Trophoblast cell (in vitro differentiated cells and primary cell): ENCODE measurements at regions not wholly inside any gene's neighbourhood (a gene's known extent, or its start where the extent isn't known, plus 50 kb on each side); places are given as distances from the start of the nearest gene placed in this dataset.

Experiments
- DNase-seq, 2 donors: peaks; one replicate each; pipeline ENCODE4 v3.0.0-alpha.2; 2016
- H2AFZ ChIP-seq: 2 replicates; pipeline ENCODE4 v1.6.1; 2013; ENCODE audit warnings: low read length, moderate library complexity, mild to moderate bottlenecking; ENCODE audit not compliant: insufficient read depth, poor library complexity
- H2AK5ac ChIP-seq: 2 replicates; pipeline ENCODE4 v1.6.1; 2013; ENCODE audit warnings: mild to moderate bottlenecking, low read length
- H2BK120ac ChIP-seq: 2 replicates; pipeline ENCODE4 v1.6.1; 2013; ENCODE audit warnings: low read length, mild to moderate bottlenecking, moderate library complexity; ENCODE audit not compliant: insufficient read depth, poor library complexity
- H2BK12ac ChIP-seq: 2 replicates; pipeline ENCODE4 v1.6.1; 2013; ENCODE audit warnings: mild to moderate bottlenecking, low read length, moderate library complexity
- H2BK5ac ChIP-seq: 2 replicates; pipeline ENCODE4 v1.6.1; 2013; ENCODE audit warnings: low read length, low read depth, moderate library complexity, mild to moderate bottlenecking; ENCODE audit not compliant: poor library complexity
- H3K14ac ChIP-seq: 2 replicates; pipeline ENCODE4 v1.6.1; 2013; ENCODE audit warnings: mild to moderate bottlenecking, low read length
- H3K18ac ChIP-seq: 2 replicates; pipeline ENCODE4 v1.6.1; 2013; ENCODE audit warnings: mild to moderate bottlenecking, low read length
- H3K23ac ChIP-seq: 2 replicates; pipeline ENCODE4 v1.6.1; 2013; ENCODE audit warnings: low read length
- H3K27ac ChIP-seq: 2 replicates; pipeline ENCODE4 v1.5.1; 2013; ENCODE audit warnings: low read depth, mild to moderate bottlenecking, inconsistent platforms, low read length, moderate library complexity
- H3K27me3 ChIP-seq: 2 replicates; pipeline ENCODE4 v1.6.1; 2013; ENCODE audit warnings: inconsistent platforms, mild to moderate bottlenecking, low read length, moderate library complexity; ENCODE audit not compliant: insufficient read depth
- H3K36me3 ChIP-seq, 2 experiments: 1 replicate in 1 of 2; 2 replicates in 1 of 2; pipeline ENCODE4 v1.6.1; 2013; ENCODE audit warnings: low read length in 2 of 2, mild to moderate bottlenecking in 2 of 2, moderate library complexity in 1 of 2; ENCODE audit not compliant: insufficient read depth in 2 of 2, control insufficient read depth in 1 of 2
- H3K4ac ChIP-seq: 2 replicates; pipeline ENCODE4 v1.6.1; 2013; ENCODE audit warnings: low read depth, mild to moderate bottlenecking, low read length, moderate library complexity
- H3K4me1 ChIP-seq, 2 experiments: 1 replicate in 1 of 2; 2 replicates in 1 of 2; pipeline ENCODE4 v1.6.1; 2013; ENCODE audit warnings: low read length in 2 of 2, mild to moderate bottlenecking in 2 of 2, moderate library complexity in 1 of 2; ENCODE audit not compliant: insufficient read depth in 2 of 2, control insufficient read depth in 1 of 2
- H3K4me2 ChIP-seq: 2 replicates; pipeline ENCODE4 v1.6.1; 2013; ENCODE audit warnings: inconsistent platforms, mild to moderate bottlenecking, low read length, moderate library complexity
- H3K4me3 ChIP-seq: 2 replicates; pipeline ENCODE4 v1.5.1; 2013; ENCODE audit warnings: mild to moderate bottlenecking, low read depth, low read length, inconsistent platforms
- H3K79me1 ChIP-seq: one replicate; pipeline ENCODE4 v1.6.1; 2013; ENCODE audit warnings: low read length
- H3K79me2 ChIP-seq: 2 replicates; pipeline ENCODE4 v1.6.1; 2013; ENCODE audit warnings: low read length, mild to moderate bottlenecking; ENCODE audit not compliant: control insufficient read depth, insufficient read depth, poor library complexity
- H3K9ac ChIP-seq: 2 replicates; pipeline ENCODE4 v1.6.1; 2013; ENCODE audit warnings: mild to moderate bottlenecking, low read length
- H3K9me3 ChIP-seq: 2 replicates; pipeline ENCODE4 v1.6.1; 2013; ENCODE audit warnings: low read depth, mild to moderate bottlenecking, control low read depth, inconsistent platforms, low read length; ENCODE audit not compliant: insufficient read depth
- H4K12ac ChIP-seq: 2 replicates; pipeline ENCODE4 v1.6.1; 2013; ENCODE audit warnings: low read depth, mild to moderate bottlenecking, low read length, moderate library complexity
- H4K8ac ChIP-seq: 2 replicates; pipeline ENCODE4 v1.6.1; 2013; ENCODE audit warnings: low read depth, mild to moderate bottlenecking, low read length, moderate library complexity
- H4K91ac ChIP-seq: one replicate; pipeline ENCODE4 v1.6.1; 2013; ENCODE audit warnings: low read depth, mild to moderate bottlenecking, low read length, moderate library complexity
- WGBS: extraction: QIAGEN DNeasy Blood & Tissue Kit; methylation state at CpG from one replicate; pipeline ENCODE4 v1.1.7; 2013; ENCODE audit warnings: missing lambda C conversion rate; ENCODE audit not compliant: insufficient read length, insufficient coverage; ENCODE audit errors: extremely low coverage; 5-methylcytosine and 5-hydroxymethylcytosine counted together

DNA sequence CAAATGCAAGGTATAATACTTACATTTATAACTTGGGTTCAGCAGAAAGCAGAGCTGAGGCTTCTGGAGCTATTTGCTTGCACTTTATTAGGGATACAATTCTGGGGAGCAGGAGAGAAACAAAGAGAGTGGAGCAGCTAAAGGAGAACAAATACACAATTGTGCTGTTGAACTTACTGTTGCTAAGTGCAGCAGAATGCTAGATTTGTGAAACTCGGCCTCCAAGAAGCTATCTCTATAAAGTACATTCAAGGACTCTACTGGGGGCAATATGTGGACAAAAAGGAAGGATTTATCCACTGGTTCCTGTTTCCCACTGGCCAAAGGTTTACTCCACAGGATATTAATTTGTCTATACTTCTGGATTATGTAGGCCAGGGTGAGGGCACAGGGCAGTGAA lies 86.8 kb downstream of the PPP1R2C start:
- no peak overlapping the region for H3K4ac ChIP-seq
- no peak overlapping the region for H3K23ac ChIP-seq
- H4K8ac ChIP-seq, result no peak overlapping the region
- no peak overlapping the region for H2BK5ac ChIP-seq
- no peak overlapping the region for H3K14ac ChIP-seq
- H2AFZ ChIP-seq, result no peak overlapping the region
- H3K79me1 ChIP-seq, result no peaks in the 10 kb centered on the region
- WGBS, result no CpG with 5 or more reads among the region's 1 CpG
- no peak overlapping the region for H3K9ac ChIP-seq
- no peak overlapping the region for H4K12ac ChIP-seq
- H3K4me2 ChIP-seq, result no peak overlapping the region
- DNase-seq, result no peak
- H2AK5ac ChIP-seq, result no peak overlapping the region
- H2BK120ac ChIP-seq, result no peak overlapping the region
- no peak overlapping the region for H3K18ac ChIP-seq
- H3K36me3 ChIP-seq, result no peaks in the 10 kb centered on the region
- H3K4me3 ChIP-seq, result no peak overlapping the region
- H3K27me3 ChIP-seq, result no peaks in the 10 kb centered on the region
- H3K27ac ChIP-seq, result no peak overlapping the region
- H2BK12ac ChIP-seq, result no peak overlapping the region
- no peaks in the 10 kb centered on the region for H3K9me3 ChIP-seq
- H3K4me1 ChIP-seq, result no peaks in the 10 kb centered on the region
- H3K79me2 ChIP-seq, result no peaks in the 10 kb centered on the region
- no peak overlapping the region for H4K91ac ChIP-seq

DNA sequence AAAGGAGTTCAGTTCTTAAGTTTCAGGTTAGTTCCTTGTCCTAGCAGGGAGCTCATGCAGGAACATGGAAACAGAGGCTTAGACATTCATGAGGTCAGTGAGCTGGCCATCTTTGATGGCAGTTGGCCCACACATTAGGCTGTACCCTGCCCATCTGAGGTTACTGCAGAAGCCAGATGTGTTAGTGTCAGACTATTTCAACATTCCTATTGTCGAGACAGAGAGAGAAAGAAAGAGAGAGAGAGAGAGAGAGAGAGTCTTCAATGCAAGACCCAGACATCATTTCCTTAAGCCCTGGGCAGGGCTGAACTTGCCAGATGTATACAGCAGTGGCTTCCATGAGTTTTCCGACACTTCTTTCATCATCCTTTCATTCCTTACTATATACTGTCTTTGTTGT lies 91.3 kb downstream of the PPP1R2C start:
- no peak overlapping the region for H4K91ac ChIP-seq
- H3K27me3 ChIP-seq, result no peaks in the 10 kb centered on the region
- no peak overlapping the region for H2AFZ ChIP-seq
- DNase-seq, result peak in 1 of 2 donors; percentile 34
- no CpG with 5 or more reads among the region's 2 CpGs for WGBS
- H3K9me3 ChIP-seq, result no peaks in the 10 kb centered on the region
- H4K8ac ChIP-seq, result no peak overlapping the region
- H3K14ac ChIP-seq, result no peak overlapping the region
- H3K36me3 ChIP-seq, result no peaks in the 10 kb centered on the region
- no peak overlapping the region for H4K12ac ChIP-seq
- no peak overlapping the region for H2BK12ac ChIP-seq
- H3K4ac ChIP-seq, result no peak overlapping the region
- no peak overlapping the region for H3K4me2 ChIP-seq
- no peak overlapping the region for H3K18ac ChIP-seq
- H3K79me2 ChIP-seq, result no peaks in the 10 kb centered on the region
- no peak overlapping the region for H3K23ac ChIP-seq
- H2AK5ac ChIP-seq, result no peak overlapping the region
- H3K79me1 ChIP-seq, result no peaks in the 10 kb centered on the region
- no peak overlapping the region for H2BK5ac ChIP-seq
- H3K9ac ChIP-seq, result no peak overlapping the region
- H3K27ac ChIP-seq, result peak overlapping the region; percentile 65
- H2BK120ac ChIP-seq, result no peak overlapping the region
- no peak overlapping the region for H3K4me3 ChIP-seq
- no peaks in the 10 kb centered on the region for H3K4me1 ChIP-seq

DNA sequence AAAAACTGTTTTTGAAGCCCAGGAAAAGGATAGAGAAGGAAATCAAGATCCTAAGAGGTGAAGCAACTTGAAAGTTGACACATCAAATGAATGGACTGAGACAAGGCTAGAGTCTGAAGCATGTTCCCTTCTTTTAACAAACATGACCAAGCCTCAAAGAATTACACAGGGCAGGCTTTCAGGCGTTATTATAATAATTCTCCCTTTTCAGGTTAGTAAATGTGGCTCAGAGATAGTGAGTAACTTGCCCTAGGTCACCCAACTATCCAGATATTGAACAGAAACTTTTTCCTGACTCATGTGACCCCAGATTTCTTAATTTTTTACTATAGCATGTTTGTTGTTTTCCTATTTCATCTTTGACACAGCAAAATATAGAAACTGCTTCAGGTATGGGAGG lies 91.7 kb downstream of the PPP1R2C start:
- H3K4ac ChIP-seq, result no peak overlapping the region
- H3K79me1 ChIP-seq, result no peaks in the 10 kb centered on the region
- H3K4me1 ChIP-seq, result no peaks in the 10 kb centered on the region
- no peak overlapping the region for H2AFZ ChIP-seq
- H3K18ac ChIP-seq, result no peak overlapping the region
- H4K8ac ChIP-seq, result no peak overlapping the region
- no peak overlapping the region for H4K12ac ChIP-seq
- H3K9me3 ChIP-seq, result no peaks in the 10 kb centered on the region
- H3K23ac ChIP-seq, result no peak overlapping the region
- H3K4me2 ChIP-seq, result no peak overlapping the region
- no peak overlapping the region for H4K91ac ChIP-seq
- DNase-seq, result peak in 1 of 2 donors; percentile 9
- peak overlapping the region; percentile 65 for H3K27ac ChIP-seq
- H3K9ac ChIP-seq, result no peak overlapping the region
- no peaks in the 10 kb centered on the region for H3K79me2 ChIP-seq
- H2BK120ac ChIP-seq, result no peak overlapping the region
- H3K4me3 ChIP-seq, result no peak overlapping the region
- no CpG with 5 or more reads among the region's 1 CpG for WGBS
- H3K14ac ChIP-seq, result no peak overlapping the region
- H2BK5ac ChIP-seq, result no peak overlapping the region
- no peaks in the 10 kb centered on the region for H3K27me3 ChIP-seq
- no peak overlapping the region for H2BK12ac ChIP-seq
- no peaks in the 10 kb centered on the region for H3K36me3 ChIP-seq
- H2AK5ac ChIP-seq, result no peak overlapping the region

DNA sequence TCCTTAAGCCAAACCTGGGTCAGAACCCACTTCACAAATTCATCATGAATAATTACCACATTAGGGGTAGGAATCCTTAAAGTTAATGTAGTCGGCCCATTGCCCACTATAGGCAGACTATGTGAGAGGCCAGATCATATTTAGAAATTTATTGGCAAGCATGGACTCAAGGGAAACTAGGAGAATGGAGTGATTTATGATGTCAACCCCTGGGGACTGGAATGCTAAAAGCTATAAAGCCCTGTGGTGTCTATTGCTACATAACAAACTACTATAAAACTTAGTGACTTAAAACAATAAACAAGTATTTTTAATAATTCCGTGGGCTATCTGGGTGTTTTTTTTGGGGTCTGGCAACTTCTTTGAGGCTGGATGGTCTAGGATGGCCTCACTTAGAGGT lies 93.9 kb downstream of the PPP1R2C start:
- no peak overlapping the region for H3K4ac ChIP-seq
- H3K27me3 ChIP-seq, result no peaks in the 10 kb centered on the region
- no peaks in the 10 kb centered on the region for H3K79me1 ChIP-seq
- no peak overlapping the region for H4K12ac ChIP-seq
- no peak overlapping the region for H2AFZ ChIP-seq
- no peak overlapping the region for H2BK5ac ChIP-seq
- no peaks in the 10 kb centered on the region for H3K4me1 ChIP-seq
- no peak overlapping the region for H2BK120ac ChIP-seq
- H3K27ac ChIP-seq, result no peak overlapping the region
- H3K4me3 ChIP-seq, result no peak overlapping the region
- no peaks in the 10 kb centered on the region for H3K36me3 ChIP-seq
- no peak overlapping the region for H3K4me2 ChIP-seq
- no peak overlapping the region for H4K8ac ChIP-seq
- H2AK5ac ChIP-seq, result no peak overlapping the region
- no peak overlapping the region for H3K9ac ChIP-seq
- no peak overlapping the region for H2BK12ac ChIP-seq
- WGBS, result no CpG with 5 or more reads among the region's 2 CpGs
- no peak overlapping the region for H4K91ac ChIP-seq
- H3K23ac ChIP-seq, result no peak overlapping the region
- no peak overlapping the region for H3K14ac ChIP-seq
- H3K18ac ChIP-seq, result no peak overlapping the region
- H3K79me2 ChIP-seq, result no peaks in the 10 kb centered on the region
- H3K9me3 ChIP-seq, result no peaks in the 10 kb centered on the region
- DNase-seq, result no peak
